Keratinocyte (primary cell): ENCODE measurements at regions not wholly inside any gene's neighbourhood (a gene's known extent, or its start where the extent isn't known, plus 50 kb on each side); places are given as distances from the start of the nearest gene placed in this dataset.

Experiments used
- DNase-seq: peaks from one replicate; pipeline ENCODE4 v3.0.0-alpha.2; 2011; ENCODE audit warnings: low read depth, missing footprints, low spot score
- FAIRE-seq: peaks from 2 replicates; lab custom pipeline; 2011; peaks lifted over from hg19 to GRCh38; lab: Jason Lieb, UNC
- H2AFZ ChIP-seq: 2 replicates; pipeline ENCODE4 v1.6.0; 2012; ENCODE audit warnings: low read length, control low read depth, inconsistent platforms; ENCODE audit not compliant: control insufficient read depth
- H3K27ac ChIP-seq: 2 replicates; pipeline ENCODE4 v1.5.1; 2011; ENCODE audit warnings: low read length; ENCODE audit not compliant: control insufficient read depth, insufficient read depth
- H3K27me3 ChIP-seq: 3 replicates; pipeline ENCODE4 v1.6.0; 2011; ENCODE audit warnings: low read length; ENCODE audit not compliant: control insufficient read depth, insufficient read depth; ENCODE audit errors: extremely low read depth
- H3K36me3 ChIP-seq, 2 experiments: 2 replicates in 1 of 2; 3 replicates in 1 of 2; pipeline ENCODE4 v1.5.1; 2011; ENCODE audit warnings: low read length in 2 of 2, mild to moderate bottlenecking in 1 of 2; ENCODE audit not compliant: control insufficient read depth in 2 of 2, insufficient read depth in 2 of 2; ENCODE audit errors: extremely low read depth in 1 of 2
- H3K4me1 ChIP-seq: 3 replicates; pipeline ENCODE4 v1.5.1; 2011; ENCODE audit warnings: low read length; ENCODE audit not compliant: control insufficient read depth, insufficient read depth; ENCODE audit errors: extremely low read depth
- H3K4me2 ChIP-seq: 3 replicates; pipeline ENCODE4 v1.6.0; 2011; ENCODE audit warnings: low read depth, low read length; ENCODE audit not compliant: control insufficient read depth, insufficient read depth; ENCODE audit errors: extremely low read depth
- H3K4me3 ChIP-seq, 3 experiments: fragments of 200-600 bp in 1 of 3; sonication (generic) in 1 of 3; 2 replicates in 2 of 3; 3 replicates in 1 of 3; pipeline ENCODE4 v1.5.1; 2011 to 2016; ENCODE audit warnings: low read length in 3 of 3, mild to moderate bottlenecking in 3 of 3, control low read depth in 2 of 3, inconsistent platforms in 1 of 3, low read depth in 1 of 3, mixed read lengths in 1 of 3, mixed run types in 1 of 3, moderate library complexity in 1 of 3; ENCODE audit not compliant: control insufficient read depth in 2 of 3, insufficient read depth in 2 of 3; ENCODE audit errors: extremely low read depth in 1 of 3
- H3K79me2 ChIP-seq: 2 replicates; pipeline ENCODE4 v1.6.0; 2012; ENCODE audit warnings: low read length; ENCODE audit not compliant: control insufficient read depth, insufficient read depth
- H3K9ac ChIP-seq: 3 replicates; pipeline ENCODE4 v1.6.0; 2011; ENCODE audit warnings: low read length; ENCODE audit not compliant: control insufficient read depth, insufficient read depth; ENCODE audit errors: extremely low read depth
- H3K9me1 ChIP-seq: 3 replicates; pipeline ENCODE4 v1.6.0; 2011; ENCODE audit warnings: low read length; ENCODE audit not compliant: control insufficient read depth, insufficient read depth; ENCODE audit errors: extremely low read depth
- H3K9me3 ChIP-seq: 2 replicates; pipeline ENCODE4 v1.5.1; 2012; ENCODE audit warnings: low read depth, low read length; ENCODE audit not compliant: control insufficient read depth
- H4K20me1 ChIP-seq: 3 replicates; pipeline ENCODE4 v1.6.0; 2011; ENCODE audit warnings: low read length; ENCODE audit not compliant: control insufficient read depth, insufficient read depth; ENCODE audit errors: extremely low read depth
- EZH2 ChIP-seq: IDR thresholded peaks from one replicate; pipeline ENCODE4 v1.6.1; 2012; ENCODE audit warnings: inconsistent platforms, mild to moderate bottlenecking, low read length, moderate library complexity
- dilution Hi-C: fragments of 300-500 bp; cut with MboI; formaldehyde crosslinking; loops from one replicate; pipeline ENCODE4 v1.7.0; 2020; ENCODE audit warnings: low sequenced_read_pairs; ENCODE audit not compliant: extremely low pct_ligation_motif_present
- TF ChIP-seq, protein P1 (sequence below), 3 experiments: IDR thresholded peaks in 1 of 3; conservative IDR thresholded peaks in 1 of 3; optimal IDR thresholded peaks in 1 of 3; 2 replicates in 2 of 3; 3 replicates in 1 of 3; pipeline versions ENCODE3 to v1.5.1; 2011; ENCODE audit warnings: low read length in 3 of 3, mild to moderate bottlenecking in 3 of 3, moderate library complexity in 2 of 3, control low read depth in 1 of 3, inconsistent platforms in 1 of 3; ENCODE audit not compliant: insufficient read depth in 2 of 3; ENCODE audit errors: extremely low read depth in 1 of 3

DNA sequence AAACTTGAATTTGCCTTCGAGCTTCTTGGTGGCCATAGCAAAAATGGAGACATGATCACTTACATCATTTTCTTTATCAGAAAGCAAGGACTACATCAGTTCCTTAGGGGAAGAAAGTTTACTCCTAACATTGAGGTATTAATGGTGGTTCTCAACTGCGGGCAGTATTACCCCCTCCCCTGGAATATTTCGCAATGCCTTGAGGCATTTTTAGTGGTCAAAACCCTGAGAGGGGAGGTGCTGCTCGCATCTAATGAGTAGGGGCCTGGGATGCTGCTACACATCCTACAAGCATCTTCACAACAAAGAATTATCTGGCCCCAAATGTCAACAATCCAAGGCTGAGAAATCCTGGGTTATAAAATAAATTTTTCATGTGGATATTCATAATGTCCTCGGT, 222.2 kb upstream of the TSHZ2 start:
- Histone ChIP-seq H4K20me1 (no peaks in the 10 kb centered on the region), H3K27ac (no peak overlapping the region), H3K79me2 (no peaks in the 10 kb centered on the region), H2AFZ (no peak overlapping the region), H3K9me3 (no peaks in the 10 kb centered on the region), H3K36me3 (no peaks in the 10 kb centered on the region), H3K9ac (no peak overlapping the region), H3K4me2 (no peak overlapping the region), H3K27me3 (no peaks in the 10 kb centered on the region), H3K4me1 (no peaks in the 10 kb centered on the region), H3K4me3 (no peak overlapping the region), H3K9me1 (no peaks in the 10 kb centered on the region)
- DNase-seq (no peak), FAIRE-seq (no peak)
- TF ChIP-seq EZH2: no peak
- TF ChIP-seq, protein P1, sequence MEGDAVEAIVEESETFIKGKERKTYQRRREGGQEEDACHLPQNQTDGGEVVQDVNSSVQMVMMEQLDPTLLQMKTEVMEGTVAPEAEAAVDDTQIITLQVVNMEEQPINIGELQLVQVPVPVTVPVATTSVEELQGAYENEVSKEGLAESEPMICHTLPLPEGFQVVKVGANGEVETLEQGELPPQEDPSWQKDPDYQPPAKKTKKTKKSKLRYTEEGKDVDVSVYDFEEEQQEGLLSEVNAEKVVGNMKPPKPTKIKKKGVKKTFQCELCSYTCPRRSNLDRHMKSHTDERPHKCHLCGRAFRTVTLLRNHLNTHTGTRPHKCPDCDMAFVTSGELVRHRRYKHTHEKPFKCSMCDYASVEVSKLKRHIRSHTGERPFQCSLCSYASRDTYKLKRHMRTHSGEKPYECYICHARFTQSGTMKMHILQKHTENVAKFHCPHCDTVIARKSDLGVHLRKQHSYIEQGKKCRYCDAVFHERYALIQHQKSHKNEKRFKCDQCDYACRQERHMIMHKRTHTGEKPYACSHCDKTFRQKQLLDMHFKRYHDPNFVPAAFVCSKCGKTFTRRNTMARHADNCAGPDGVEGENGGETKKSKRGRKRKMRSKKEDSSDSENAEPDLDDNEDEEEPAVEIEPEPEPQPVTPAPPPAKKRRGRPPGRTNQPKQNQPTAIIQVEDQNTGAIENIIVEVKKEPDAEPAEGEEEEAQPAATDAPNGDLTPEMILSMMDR (optimal IDR thresholded peaks at IDR 0.05 in 1 of 3, IDR thresholded peaks at IDR 0.05 in 1 of 3, conservative IDR thresholded peaks at IDR 0.05 in 1 of 3; ENCODE audit: extremely low read depth in 1 of 3, insufficient read depth in 2 of 3, low read length in 3 of 3): no peak
- dilution Hi-C loops: no loop called here

DNA sequence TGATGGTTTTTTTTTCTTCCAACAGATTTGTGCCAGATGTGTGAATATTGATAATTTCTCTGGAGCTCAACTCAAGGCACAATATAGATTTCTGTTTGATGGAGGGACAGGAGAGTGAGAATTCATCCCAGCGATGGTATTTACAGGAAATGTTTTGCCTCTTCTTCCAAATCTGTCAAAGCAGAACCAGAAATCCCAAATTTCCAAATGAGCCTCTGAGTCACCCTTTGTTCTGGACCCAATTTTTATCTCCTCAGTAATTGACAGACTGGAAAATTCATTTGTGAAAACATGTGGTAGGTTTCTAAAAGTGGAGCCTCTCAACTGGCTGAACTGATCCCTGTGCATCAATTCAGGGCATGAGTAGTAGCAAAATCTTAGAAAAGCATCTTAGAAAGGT, 223.2 kb upstream of the TSHZ2 start:
- H3K9ac ChIP-seq: no peak overlapping the region
- H3K79me2 ChIP-seq: no peaks in the 10 kb centered on the region
- H3K27me3 ChIP-seq: no peaks in the 10 kb centered on the region
- no peak overlapping the region for H3K4me3 ChIP-seq
- no peak overlapping the region for H3K27ac ChIP-seq
- FAIRE-seq (no peak), DNase-seq (no peak)
- dilution Hi-C loops: no loop called here
- H3K4me2 ChIP-seq: no peak overlapping the region
- no peak overlapping the region for H2AFZ ChIP-seq
- no peaks in the 10 kb centered on the region for H3K4me1 ChIP-seq
- H4K20me1 ChIP-seq: no peaks in the 10 kb centered on the region
- H3K9me3 ChIP-seq: no peaks in the 10 kb centered on the region
- no peaks in the 10 kb centered on the region for H3K36me3 ChIP-seq
- no peak for TF ChIP-seq EZH2
- TF ChIP-seq, protein P1 (optimal IDR thresholded peaks at IDR 0.05 in 1 of 3, IDR thresholded peaks at IDR 0.05 in 1 of 3, conservative IDR thresholded peaks at IDR 0.05 in 1 of 3; ENCODE audit: extremely low read depth in 1 of 3, insufficient read depth in 2 of 3, low read length in 3 of 3): no peak
- no peaks in the 10 kb centered on the region for H3K9me1 ChIP-seq
